H1 (cell line): ENCODE measurements at regions not wholly inside any gene's neighbourhood (a gene's known extent, or its start where the extent isn't known, plus 50 kb on each side); places are given as distances from the start of the nearest gene placed in this dataset.

Source experiments
- CTCF ChIA-PET: fragments of 300-600 bp; sonication (Branson Sonifier 250); formaldehyde crosslinking; loops from one replicate; lab custom pipeline; 2021; ENCODE audit not compliant: partially characterized antibody; lab: Charles Lee
- POLR2A ChIA-PET: fragments of 300-600 bp; sonication (Branson Sonifier 250); formaldehyde crosslinking; loops from one replicate; lab custom pipeline; 2021; ENCODE audit warnings: inconsistent platforms; ENCODE audit not compliant: partially characterized antibody; lab: Charles Lee
- DNase-seq, 2 experiments: peaks; one replicate each; pipeline versions ENCODE4 v3.0.0 to v3.0.0-alpha.2; 2010 to 2022; ENCODE audit warnings: low spot score in 2 of 2, low read depth in 1 of 2, mixed read lengths in 1 of 2
- FAIRE-seq: peaks from 2 replicates; lab custom pipeline; 2011; peaks lifted over from hg19 to GRCh38; lab: Jason Lieb, UNC
- H2AFZ ChIP-seq: 2 replicates; pipeline ENCODE4 v1.8.1; 2012; ENCODE audit warnings: low read length, inconsistent platforms
- H2AK5ac ChIP-seq: 2 replicates; pipeline ENCODE4 v1.6.1; 2013; ENCODE audit warnings: low read depth, low read length
- H2BK120ac ChIP-seq: replicated peaks from 2 replicates; pipeline ENCODE3; 2013; ENCODE audit warnings: low read depth, low read length, inconsistent platforms
- H2BK12ac ChIP-seq: 2 replicates; pipeline ENCODE4 v1.6.1; 2013; ENCODE audit warnings: low read depth, low read length
- H2BK15ac ChIP-seq: 2 replicates; pipeline ENCODE4 v1.6.1; 2013; ENCODE audit warnings: low read length
- H2BK20ac ChIP-seq: 2 replicates; pipeline ENCODE4 v1.6.1; 2013; ENCODE audit warnings: low read length
- H2BK5ac ChIP-seq: 2 replicates; pipeline ENCODE4 v1.6.1; 2013; ENCODE audit warnings: low read depth, low read length
- H3K14ac ChIP-seq: 2 replicates; pipeline ENCODE4 v1.6.1; 2013; ENCODE audit warnings: inconsistent platforms; ENCODE audit not compliant: insufficient read length
- H3K18ac ChIP-seq: 2 replicates; pipeline ENCODE4 v1.6.1; 2013; ENCODE audit warnings: low read length; ENCODE audit errors: extremely low read depth
- H3K23ac ChIP-seq: 2 replicates; pipeline ENCODE4 v1.6.1; 2013; ENCODE audit warnings: inconsistent platforms; ENCODE audit not compliant: insufficient read length
- H3K23me2 ChIP-seq: 2 replicates; pipeline ENCODE4 v1.6.1; 2013; ENCODE audit warnings: low read depth, low read length
- H3K27ac ChIP-seq: 2 replicates; pipeline ENCODE4 v1.6.1; 2011; ENCODE audit warnings: low read depth, low read length, inconsistent platforms
- H3K27me3 ChIP-seq, 4 experiments: replicated peaks in 1 of 4; 1 replicate in 1 of 4; 2 replicates in 3 of 4; pipeline versions ENCODE4 v1.6.1 to v1.8.1; 2011 to 2013; ENCODE audit warnings: low read length in 3 of 4, mild to moderate bottlenecking in 3 of 4, inconsistent platforms in 2 of 4, mixed read lengths in 2 of 4, moderate library complexity in 1 of 4; ENCODE audit not compliant: control insufficient read depth in 3 of 4, insufficient read depth in 3 of 4; ENCODE audit errors: extremely low read depth in 1 of 4
- H3K36me3 ChIP-seq, 4 experiments: 2 replicates each; pipeline versions ENCODE4 v1.6.1 to v1.8.1; 2011 to 2013; ENCODE audit warnings: mild to moderate bottlenecking in 4 of 4, low read length in 3 of 4, moderate library complexity in 2 of 4, control low read depth in 1 of 4, inconsistent platforms in 1 of 4; ENCODE audit not compliant: insufficient read depth in 4 of 4, control insufficient read depth in 2 of 4
- H3K4ac ChIP-seq: replicated peaks from 2 replicates; pipeline ENCODE3; 2013; ENCODE audit warnings: low read length, low read depth, mixed read lengths, inconsistent platforms; ENCODE audit not compliant: insufficient read length
- H3K4me1 ChIP-seq, 4 experiments: replicated peaks in 1 of 4; 1 replicate in 1 of 4; 2 replicates in 3 of 4; pipeline versions ENCODE4 v1.6.1 to v1.8.1; 2011 to 2013; ENCODE audit warnings: low read length in 3 of 4, inconsistent platforms in 2 of 4, mixed read lengths in 1 of 4; ENCODE audit not compliant: insufficient read depth in 4 of 4, control insufficient read depth in 3 of 4
- H3K4me2 ChIP-seq, 2 experiments: 2 replicates each; pipeline versions ENCODE4 v1.6.1 to v1.8.1; 2011 to 2013; ENCODE audit warnings: low read depth in 2 of 2, low read length in 2 of 2, control low read depth in 1 of 2, inconsistent platforms in 1 of 2, mild to moderate bottlenecking in 1 of 2; ENCODE audit not compliant: insufficient read depth in 1 of 2
- H3K4me3 ChIP-seq, 4 experiments: fragments of 200-600, 300-600 bp in 1 of 4; sonication (generic), shearing (Covaris generic), sonication (Bioruptor Twin) in 1 of 4; 2 replicates each; pipeline versions ENCODE4 v1.5.1 to v1.8.1; 2011 to 2016; ENCODE audit warnings: low read length in 4 of 4, low read depth in 3 of 4, control low read depth in 2 of 4, inconsistent platforms in 2 of 4, mild to moderate bottlenecking in 2 of 4, mixed read lengths in 1 of 4, moderate library complexity in 1 of 4; ENCODE audit not compliant: insufficient read depth in 2 of 4; ENCODE audit errors: extremely low read depth in 1 of 4
- H3K56ac ChIP-seq: replicated peaks from 2 replicates; pipeline ENCODE3; 2013; ENCODE audit warnings: low read depth, mild to moderate bottlenecking, mixed read lengths, low read length, inconsistent platforms; ENCODE audit not compliant: insufficient read length
- H3K79me1 ChIP-seq: 2 replicates; pipeline ENCODE4 v1.6.1; 2013; ENCODE audit warnings: low read depth, low read length, control low read depth
- H3K79me2 ChIP-seq, 2 experiments: 2 replicates each; pipeline versions ENCODE4 v1.6.1 to v1.8.1; 2012 to 2013; ENCODE audit warnings: low read length in 2 of 2, mild to moderate bottlenecking in 2 of 2, inconsistent platforms in 1 of 2; ENCODE audit not compliant: insufficient read depth in 2 of 2, control insufficient read depth in 1 of 2
- H3K9ac ChIP-seq, 4 experiments: replicated peaks in 1 of 4; 1 replicate in 1 of 4; 2 replicates in 3 of 4; pipeline versions ENCODE4 v1.6.1 to v1.8.1; 2011 to 2013; ENCODE audit warnings: low read depth in 3 of 4, low read length in 3 of 4, control low read depth in 2 of 4, mild to moderate bottlenecking in 2 of 4, moderate library complexity in 2 of 4, inconsistent platforms in 1 of 4; ENCODE audit errors: extremely low read depth in 1 of 4
- H3K9me3 ChIP-seq, 2 experiments: 2 replicates each; pipeline versions ENCODE4 v1.6.1 to v1.8.1; 2012 to 2013; ENCODE audit warnings: mild to moderate bottlenecking in 2 of 2, moderate library complexity in 2 of 2, control low read depth in 1 of 2, inconsistent platforms in 1 of 2, low read depth in 1 of 2, low read length in 1 of 2, mixed read lengths in 1 of 2; ENCODE audit not compliant: insufficient read depth in 2 of 2
- H4K20me1 ChIP-seq, 2 experiments: replicated peaks in 1 of 2; 2 replicates each; pipeline versions ENCODE3 to v1.8.1; 2011 to 2013; ENCODE audit warnings: inconsistent platforms in 2 of 2, low read length in 2 of 2, mild to moderate bottlenecking in 1 of 2; ENCODE audit not compliant: insufficient read depth in 2 of 2, control insufficient read depth in 1 of 2
- H4K5ac ChIP-seq: 2 replicates; pipeline ENCODE4 v1.6.1; 2013; ENCODE audit warnings: low read length, low read depth, mixed read lengths, inconsistent platforms; ENCODE audit not compliant: insufficient read length
- H4K8ac ChIP-seq: 2 replicates; pipeline ENCODE4 v1.8.0; 2013; ENCODE audit warnings: mild to moderate bottlenecking, moderate library complexity, low read length, inconsistent platforms; ENCODE audit not compliant: insufficient read depth; ENCODE audit errors: extremely low read depth
- H4K91ac ChIP-seq: replicated peaks from 2 replicates; pipeline ENCODE3; 2013; ENCODE audit warnings: low read length, mixed read lengths, inconsistent platforms; ENCODE audit not compliant: insufficient read length
- BRCA1 ChIP-seq: IDR thresholded peaks from 2 replicates; pipeline ENCODE4 v1.6.1; 2012; ENCODE audit warnings: low read depth, low read length, improper control_type of control experiment
- JUN ChIP-seq: IDR thresholded peaks from 2 replicates; pipeline ENCODE4 v1.6.1; 2011; ENCODE audit warnings: low read depth, mild to moderate bottlenecking, improper control_type of control experiment, low read length
- NRF1 ChIP-seq: IDR thresholded peaks from 2 replicates; pipeline ENCODE4 v1.6.1; 2011; ENCODE audit warnings: mild to moderate bottlenecking, low read depth, low read length, improper control_type of control experiment
- PHF8 ChIP-seq: fragments of 200-600 bp; sonication (generic); conservative IDR thresholded peaks from 2 replicates; pipeline ENCODE4 v1.7.1; 2012; ENCODE audit warnings: low read depth, mild to moderate bottlenecking, inconsistent platforms, low read length, moderate library complexity
- POLR2A ChIP-seq, 2 experiments: IDR thresholded peaks; 1 replicate in 1 of 2; 2 replicates in 1 of 2; pipeline ENCODE4 v1.6.1; 2011; ENCODE audit warnings: low read depth in 2 of 2, low read length in 2 of 2, mild to moderate bottlenecking in 2 of 2; ENCODE audit errors: control extremely low read depth in 1 of 2
- SIN3A ChIP-seq, 2 experiments: IDR thresholded peaks in 1 of 2; conservative IDR thresholded peaks in 1 of 2; 2 replicates each; pipeline ENCODE4 v1.6.1; 2011 to 2012; ENCODE audit warnings: low read length in 2 of 2, improper control_type of control experiment in 1 of 2, low read depth in 1 of 2, mild to moderate bottlenecking in 1 of 2
- SP4 ChIP-seq: IDR thresholded peaks from 2 replicates; pipeline ENCODE4 v1.6.1; 2012; ENCODE audit warnings: low read length, inconsistent platforms
- SUZ12 ChIP-seq: fragments of 200-600 bp; sonication (generic); IDR thresholded peaks from 2 replicates; pipeline ENCODE4 v1.6.1; 2012; ENCODE audit warnings: mild to moderate bottlenecking, inconsistent platforms, low read length, moderate library complexity, mixed read lengths
- YY1 ChIP-seq: IDR thresholded peaks from 2 replicates; pipeline ENCODE4 v1.6.1; 2011; ENCODE audit warnings: low read depth, mild to moderate bottlenecking, low read length
- ZNF274 ChIP-seq: IDR thresholded peaks from 2 replicates; pipeline ENCODE4 v1.7.0; 2012; ENCODE audit warnings: low read length, borderline replicate concordance; ENCODE audit errors: extremely low read depth
- WGBS, 2 experiments: shearing (Covaris generic) in 1 of 2; methylation state at CpG; one replicate each; pipeline versions ENCODE4 v1.1.6 to v1.1.7; 2013 to 2015; ENCODE audit warnings: low lambda C conversion rate in 2 of 2, mixed read lengths in 2 of 2, inconsistent platforms in 1 of 2, low coverage in 1 of 2, missing lambda C conversion rate in 1 of 2; ENCODE audit not compliant: insufficient replicate concordance in 2 of 2, insufficient coverage in 1 of 2, insufficient read length in 1 of 2; ENCODE audit errors: extremely low coverage in 1 of 2, missing lambda C conversion rate in 1 of 2; 5-methylcytosine and 5-hydroxymethylcytosine counted together

DNA sequence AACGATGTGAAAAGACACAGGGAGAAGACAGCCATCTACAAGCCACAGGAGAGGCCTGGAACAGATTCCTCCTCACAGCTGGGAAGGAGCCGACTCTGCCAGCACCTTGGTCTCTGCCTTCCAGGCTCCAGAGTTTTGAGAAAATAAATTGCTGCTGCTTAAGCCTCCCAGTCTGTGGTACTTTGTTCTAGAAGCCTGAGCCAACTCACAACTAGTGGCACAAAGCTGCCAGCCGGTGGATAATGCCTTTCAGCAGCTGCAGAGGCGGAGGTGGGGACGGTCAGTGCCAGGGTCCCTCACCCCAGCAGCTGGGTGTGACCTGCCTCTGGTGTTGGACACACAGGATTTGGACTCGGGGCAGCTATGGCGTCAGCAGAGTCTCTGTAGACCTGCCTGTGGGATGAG lies 255.4 kb upstream of the PITRM1 start:
- Histone ChIP-seq H3K27me3 (no peaks in the 10 kb centered on the region), H2BK15ac (no peak overlapping the region), H3K14ac (no peak overlapping the region), H3K23me2 (peaks cover 3% of the 10 kb centered on the region; the same call in 1 of the 2 replicates), H3K4me3 (no peak overlapping the region), H3K18ac (no peak overlapping the region), H2AK5ac (no peak overlapping the region), H3K4ac (no peak overlapping the region), H4K8ac (no peak overlapping the region), H2AFZ (peak overlapping the region; percentile 76), H4K91ac (no peak overlapping the region), H3K4me1 (no peaks in the 10 kb centered on the region; a peak in 1 of 7 replicates), H3K23ac (no peak overlapping the region), H3K27ac (no peak overlapping the region), H3K79me1 (no peaks in the 10 kb centered on the region), H4K5ac (no peak overlapping the region), H4K20me1 (no peaks in the 10 kb centered on the region), H3K4me2 (no peak overlapping the region), H2BK120ac (no peak overlapping the region), H3K79me2 (no peaks in the 10 kb centered on the region), H2BK20ac (no peak overlapping the region), H2BK12ac (no peak overlapping the region), H2BK5ac (no peak overlapping the region), H3K36me3 (no peaks in the 10 kb centered on the region), H3K9me3 (no peaks in the 10 kb centered on the region), H3K56ac (no peak overlapping the region), H3K9ac (no peak overlapping the region)
- DNase-seq (no peak), FAIRE-seq (no peak)
- POLR2A ChIA-PET: no interaction called here
- CTCF ChIA-PET: no interaction called here
- WGBS, 2 experiments: 90% methylated on average over 7 of the region's 7 CpGs; no CpG with 5 or more reads in 1 of the 2 experiments
- TF ChIP-seq ZNF274 (no peak), SIN3A (conservative IDR thresholded peaks at IDR 0.05 in 1 of 2, IDR thresholded peaks at IDR 0.05 in 1 of 2; ENCODE audit: low read depth in 1 of 2, low read length in 2 of 2) (no peak), YY1 (no peak), SP4 (no peak), BRCA1 (no peak), POLR2A (IDR thresholded peaks at IDR 0.05; ENCODE audit: control extremely low read depth in 1 of 2, low read depth in 2 of 2, low read length in 2 of 2) (no peak), SUZ12 (no peak), JUN (no peak), PHF8 (no peak), NRF1 (no peak)
